Gastrocnemius medialis (tissue), 4 donors: ENCODE measurements at regions not wholly inside any gene's neighbourhood (a gene's known extent, or its start where the extent isn't known, plus 50 kb on each side); places are given as distances from the start of the nearest gene placed in this dataset.

Source experiments
- POLR2A ChIP-seq, 2 donors: fragments of 450-650 bp; IDR thresholded peaks; one replicate each; pipeline ENCODE4 v1.6.1; 2017; ENCODE audit warnings: antibody characterized with exemption in 2 of 2, mild to moderate bottlenecking in 2 of 2, moderate library complexity in 2 of 2
- TF ChIP-seq, protein P1 (sequence below), 5 experiments: fragments of 450-650 bp in 3 of 5; fragments of 200-600 bp in 2 of 5; sonication (generic) in 2 of 5; IDR thresholded peaks in 4 of 5; conservative IDR thresholded peaks in 1 of 5; 1 replicate in 4 of 5; 2 replicates in 1 of 5; pipeline ENCODE4 v1.5.1; 2016 to 2019; ENCODE audit warnings: antibody characterized with exemption in 5 of 5, mild to moderate bottlenecking in 3 of 5, moderate library complexity in 3 of 5

DNA sequence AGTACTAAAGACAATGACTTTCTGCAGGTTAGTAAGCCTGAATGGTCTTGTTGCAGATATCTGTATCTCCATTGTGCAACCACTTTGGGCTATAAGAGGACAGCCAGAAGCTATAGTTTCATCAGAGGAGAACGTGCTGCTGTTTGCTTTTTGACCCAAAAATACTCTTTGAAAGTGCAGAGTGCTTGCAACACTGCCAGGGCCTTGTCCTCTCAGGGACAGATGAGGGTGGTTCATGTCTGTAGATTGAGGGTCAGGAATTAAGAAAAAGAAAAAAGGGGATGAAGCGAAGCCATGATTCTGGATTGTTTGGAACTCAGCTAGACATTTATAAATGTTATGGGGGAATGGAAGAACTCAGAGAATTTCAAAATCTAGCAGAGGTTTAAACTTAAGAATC, 212.5 kb downstream of the SEC23IP start:
- TF ChIP-seq, protein P1, sequence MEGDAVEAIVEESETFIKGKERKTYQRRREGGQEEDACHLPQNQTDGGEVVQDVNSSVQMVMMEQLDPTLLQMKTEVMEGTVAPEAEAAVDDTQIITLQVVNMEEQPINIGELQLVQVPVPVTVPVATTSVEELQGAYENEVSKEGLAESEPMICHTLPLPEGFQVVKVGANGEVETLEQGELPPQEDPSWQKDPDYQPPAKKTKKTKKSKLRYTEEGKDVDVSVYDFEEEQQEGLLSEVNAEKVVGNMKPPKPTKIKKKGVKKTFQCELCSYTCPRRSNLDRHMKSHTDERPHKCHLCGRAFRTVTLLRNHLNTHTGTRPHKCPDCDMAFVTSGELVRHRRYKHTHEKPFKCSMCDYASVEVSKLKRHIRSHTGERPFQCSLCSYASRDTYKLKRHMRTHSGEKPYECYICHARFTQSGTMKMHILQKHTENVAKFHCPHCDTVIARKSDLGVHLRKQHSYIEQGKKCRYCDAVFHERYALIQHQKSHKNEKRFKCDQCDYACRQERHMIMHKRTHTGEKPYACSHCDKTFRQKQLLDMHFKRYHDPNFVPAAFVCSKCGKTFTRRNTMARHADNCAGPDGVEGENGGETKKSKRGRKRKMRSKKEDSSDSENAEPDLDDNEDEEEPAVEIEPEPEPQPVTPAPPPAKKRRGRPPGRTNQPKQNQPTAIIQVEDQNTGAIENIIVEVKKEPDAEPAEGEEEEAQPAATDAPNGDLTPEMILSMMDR (IDR thresholded peaks at IDR 0.05 in 4 of 5, conservative IDR thresholded peaks at IDR 0.05 in 1 of 5) = no peak
- TF ChIP-seq POLR2A (IDR thresholded peaks at IDR 0.05) = no peak
